Epithelial cell of prostate (primary cell): ENCODE measurements at regions not wholly inside any gene's neighbourhood (a gene's known extent, or its start where the extent isn't known, plus 50 kb on each side); places are given as distances from the start of the nearest gene placed in this dataset.
"Not testable (repeated sequence)": the region's sequence is repeated elsewhere in the genome, so short reads cannot be mapped to it uniquely, and the experiment has no call there.

Source experiments
- DNase-seq: peaks from one replicate; pipeline ENCODE4 v3.0.0-alpha.2; 2011; ENCODE audit warnings: low read depth, low spot score
- H3K27ac ChIP-seq: fragments of 450-650 bp; 2 replicates; pipeline ENCODE4 v1.5.1; 2017; ENCODE audit warnings: mild to moderate bottlenecking

GRCh38 chr2:22903616-22904015, 481.4 kb upstream of the KLHL29 start:
- no peak for DNase-seq
- no peak overlapping the region for H3K27ac ChIP-seq

- H3K27ac ChIP-seq = no peak overlapping the region
- DNase-seq = no peak
Observed at GRCh38 chr2:22904126-22904684, 480.8 kb upstream of the KLHL29 start.

- no peak for DNase-seq
- H3K27ac ChIP-seq = no peak overlapping the region
Observed at GRCh38 chr2:22907330-22907729, 477.6 kb upstream of the KLHL29 start.

GRCh38 chr2:22912398-22912797, 472.6 kb upstream of the KLHL29 start:
- DNase-seq = no peak

GRCh38 chr2:22929998-22930397, 455.0 kb upstream of the KLHL29 start:
- no peak overlapping the region for H3K27ac ChIP-seq
- DNase-seq = no peak

More at GRCh38 chr2:22912398-22912797, 472.6 kb upstream of the KLHL29 start:
- H3K27ac ChIP-seq = no peak overlapping the region

- DNase-seq = no peak
- no peak overlapping the region for H3K27ac ChIP-seq
Observed at GRCh38 chr2:22930781-22931180, 454.2 kb upstream of the KLHL29 start.

GRCh38 chr2:22932288-22932687, 452.7 kb upstream of the KLHL29 start:
- H3K27ac ChIP-seq = no peak overlapping the region
- no peak for DNase-seq

GRCh38 chr2:22934747-22935146, 450.2 kb upstream of the KLHL29 start:
- DNase-seq = no peak

GRCh38 chr2:22942441-22942840, 442.5 kb upstream of the KLHL29 start:
- DNase-seq = no peak
- no peak overlapping the region for H3K27ac ChIP-seq

More at GRCh38 chr2:22934747-22935146, 450.2 kb upstream of the KLHL29 start:
- H3K27ac ChIP-seq = no peak overlapping the region

GRCh38 chr2:22944143-22944542, 440.8 kb upstream of the KLHL29 start:
- H3K27ac ChIP-seq = no peak overlapping the region
- no peak for DNase-seq

GRCh38 chr2:22946553-22946952, 438.4 kb upstream of the KLHL29 start:
- no peak overlapping the region for H3K27ac ChIP-seq
- no peak for DNase-seq

- DNase-seq = no peak
Observed at GRCh38 chr2:22947741-22948140, 437.2 kb upstream of the KLHL29 start.

GRCh38 chr2:22950431-22950830, 434.5 kb upstream of the KLHL29 start:
- no peak for DNase-seq
- H3K27ac ChIP-seq = no peak overlapping the region

More at GRCh38 chr2:22947741-22948140, 437.2 kb upstream of the KLHL29 start:
- no peak overlapping the region for H3K27ac ChIP-seq

- DNase-seq = no peak
- no peak overlapping the region for H3K27ac ChIP-seq
Observed at GRCh38 chr2:22952656-22953225, 432.2 kb upstream of the KLHL29 start.

- no peak overlapping the region for H3K27ac ChIP-seq
- no peak for DNase-seq
Observed at GRCh38 chr2:22957446-22957845, 427.5 kb upstream of the KLHL29 start.

GRCh38 chr2:22958308-22958707, 426.7 kb upstream of the KLHL29 start:
- no peak for DNase-seq
- no peak overlapping the region for H3K27ac ChIP-seq

- no peak for DNase-seq
- H3K27ac ChIP-seq = no peak overlapping the region
Observed at GRCh38 chr2:22967756-22968155, 417.2 kb upstream of the KLHL29 start.

GRCh38 chr2:22970284-22970975, 414.5 kb upstream of the KLHL29 start:
- no peak overlapping the region for H3K27ac ChIP-seq
- DNase-seq = no peak

GRCh38 chr2:22970991-22971390, 414.0 kb upstream of the KLHL29 start:
- H3K27ac ChIP-seq = no peak overlapping the region
- DNase-seq = no peak

- H3K27ac ChIP-seq = no peak overlapping the region
- DNase-seq = no peak
Observed at GRCh38 chr2:22981785-22982184, 403.2 kb upstream of the KLHL29 start.

- DNase-seq, H3K27ac ChIP-seq: not testable (repeated sequence)
Observed at GRCh38 chr2:22984152-22984551, 400.8 kb upstream of the KLHL29 start.

GRCh38 chr2:22990246-22990645, 394.7 kb upstream of the KLHL29 start:
- no peak for DNase-seq
- no peak overlapping the region for H3K27ac ChIP-seq
